ENCODE measurements at regions not wholly inside any gene's neighbourhood (a gene's known extent, or its start where the extent isn't known, plus 50 kb on each side); places are given as distances from the start of the nearest gene placed in this dataset.

- no peak for DNase-seq
Observed at GRCh38 chr20:4427940-4428586, 179.0 kb upstream of the ADRA1D start.

GRCh38 chr20:4418141-4418540 is 169.1 kb upstream of the ADRA1D start:
- no peak for DNase-seq

GRCh38 chr20:4415281-4415680 is 166.2 kb upstream of the ADRA1D start:
- no peak for DNase-seq

- peak in 1 of 2 donors; percentile 14 for DNase-seq
Observed at GRCh38 chr20:4413314-4414049, 164.4 kb upstream of the ADRA1D start.

- DNase-seq, result no peak
Observed at GRCh38 chr20:4412216-4412615, 163.1 kb upstream of the ADRA1D start.

GRCh38 chr20:4411744-4412143 is 162.7 kb upstream of the ADRA1D start:
- no peak for DNase-seq

GRCh38 chr20:4406627-4407026 is 157.5 kb upstream of the ADRA1D start:
- DNase-seq, result no peak

- no peak for DNase-seq
Observed at GRCh38 chr20:4401601-4402000, 152.5 kb upstream of the ADRA1D start.

GRCh38 chr20:4384961-4385360 is 135.9 kb upstream of the ADRA1D start:
- no peak for DNase-seq

- DNase-seq, result no peak
Observed at GRCh38 chr20:4383961-4384360, 134.9 kb upstream of the ADRA1D start.

GRCh38 chr20:4375881-4376280 is 126.8 kb upstream of the ADRA1D start:
- peak in 1 of 2 donors; percentile 94 for DNase-seq

- DNase-seq, result no peak
Observed at GRCh38 chr20:4373454-4373853, 124.4 kb upstream of the ADRA1D start.

GRCh38 chr20:4371623-4372251 is 122.7 kb upstream of the ADRA1D start:
- DNase-seq, result peak in 1 of 2 donors; percentile 8

GRCh38 chr20:4370851-4371250 is 121.8 kb upstream of the ADRA1D start:
- DNase-seq, result no peak

GRCh38 chr20:4369798-4370124 is 120.7 kb upstream of the ADRA1D start:
- DNase-seq, result peak; percentile 45 to 81

GRCh38 chr20:4369119-4369797 is 120.2 kb upstream of the ADRA1D start:
- DNase-seq, result no peak

GRCh38 chr20:4366076-4366475 is 117.0 kb upstream of the ADRA1D start:
- DNase-seq, result no peak

- no peak for DNase-seq
Observed at GRCh38 chr20:4358552-4358951, 109.5 kb upstream of the ADRA1D start.

GRCh38 chr20:4352348-4352747 is 103.3 kb upstream of the ADRA1D start:
- no peak for DNase-seq

GRCh38 chr20:4350096-4350495 is 101.0 kb upstream of the ADRA1D start:
- no peak for DNase-seq

GRCh38 chr20:4344670-4345069 is 95.6 kb upstream of the ADRA1D start:
- no peak for DNase-seq

GRCh38 chr20:4342609-4343008 is 93.5 kb upstream of the ADRA1D start:
- no peak for DNase-seq

- DNase-seq, result no peak
Observed at GRCh38 chr20:4341804-4342485, 92.9 kb upstream of the ADRA1D start.

All from bone marrow (tissue), 2 donors.